WERI-Rb-1 (cell line): ENCODE measurements at regions not wholly inside any gene's neighbourhood (a gene's known extent, or its start where the extent isn't known, plus 50 kb on each side); places are given as distances from the start of the nearest gene placed in this dataset.
"Not testable (repeated sequence)": the region's sequence is repeated elsewhere in the genome, so short reads cannot be mapped to it uniquely, and the experiment has no call there.

Experiments
- DNase-seq: peaks from one replicate; pipeline ENCODE4 v3.0.0-alpha.2; 2020
- H3K27ac ChIP-seq: fragments of 250-450 bp; sonication (Bioruptor Pico); 2 replicates; pipeline ENCODE4 v1.5.1; 2020; ENCODE audit warnings: mild to moderate bottlenecking, moderate library complexity
- H3K27me3 ChIP-seq: fragments of 250-450 bp; sonication (Bioruptor Pico); 2 replicates; pipeline ENCODE4 v1.5.1; 2021; ENCODE audit warnings: mild to moderate bottlenecking, low read depth, moderate library complexity; ENCODE audit not compliant: insufficient read depth, severe bottlenecking
- H3K36me3 ChIP-seq: fragments of 250-450 bp; sonication (Bioruptor Pico); 2 replicates; pipeline ENCODE4 v1.5.1; 2020; ENCODE audit warnings: mild to moderate bottlenecking, moderate library complexity
- H3K4me3 ChIP-seq: 2 replicates; pipeline ENCODE4 v1.5.1; 2011; ENCODE audit warnings: low read depth, mild to moderate bottlenecking, control low read depth, low read length
- H3K9me3 ChIP-seq: fragments of 250-450 bp; sonication (Bioruptor Pico); 2 replicates; pipeline ENCODE4 v1.5.1; 2021; ENCODE audit warnings: mild to moderate bottlenecking, moderate library complexity; ENCODE audit not compliant: severe bottlenecking
- CTCF ChIP-seq: IDR thresholded peaks from 2 replicates; pipeline ENCODE4 v1.5.1; 2011; ENCODE audit warnings: low read depth, mild to moderate bottlenecking, control low read depth, inconsistent platforms, low read length

- H3K4me3 ChIP-seq = no peak overlapping the region
- no peaks in the 10 kb centered on the region for H3K36me3 ChIP-seq
- no peaks in the 10 kb centered on the region for H3K9me3 ChIP-seq
- DNase-seq = no peak
- peaks cover 13% of the 10 kb centered on the region for H3K27me3 ChIP-seq
- H3K27ac ChIP-seq = no peak overlapping the region
- TF ChIP-seq CTCF = no peak
Measured at GRCh38 chrX:46200413-46200812, 344.8 kb downstream of the ZNF674 start.

GRCh38 chrX:46198858-46199257 lies 346.4 kb downstream of the ZNF674 start:
- H3K9me3 ChIP-seq = no peaks in the 10 kb centered on the region
- peaks cover 8% of the 10 kb centered on the region for H3K27me3 ChIP-seq
- H3K36me3 ChIP-seq = no peaks in the 10 kb centered on the region
- no peak overlapping the region for H3K4me3 ChIP-seq
- DNase-seq = no peak
- TF ChIP-seq CTCF = no peak
- no peak overlapping the region for H3K27ac ChIP-seq

GRCh38 chrX:46186811-46187106 lies 358.5 kb downstream of the ZNF674 start:
- H3K27ac ChIP-seq, DNase-seq, H3K36me3 ChIP-seq, H3K9me3 ChIP-seq, H3K4me3 ChIP-seq, H3K27me3 ChIP-seq: not testable (repeated sequence)

- Histone ChIP-seq H3K27me3 (no peaks in the 10 kb centered on the region), H3K27ac (no peak overlapping the region), H3K4me3 (no peak overlapping the region), H3K36me3 (no peaks in the 10 kb centered on the region), H3K9me3 (no peaks in the 10 kb centered on the region)
- TF ChIP-seq CTCF = no peak
- no peak for DNase-seq
Measured at GRCh38 chrX:46185923-46186810, 359.1 kb downstream of the ZNF674 start.

- no peak for DNase-seq
- no peaks in the 10 kb centered on the region for H3K36me3 ChIP-seq
- no peak overlapping the region for H3K4me3 ChIP-seq
- no peak overlapping the region for H3K27ac ChIP-seq
- no peak for TF ChIP-seq CTCF
- no peaks in the 10 kb centered on the region for H3K27me3 ChIP-seq
- H3K9me3 ChIP-seq = no peaks in the 10 kb centered on the region
Measured at GRCh38 chrX:46184749-46185148, 360.5 kb downstream of the ZNF674 start.

GRCh38 chrX:46180258-46180687 lies 364.9 kb downstream of the ZNF674 start:
- no peak overlapping the region for H3K4me3 ChIP-seq
- no peak for DNase-seq
- no peaks in the 10 kb centered on the region for H3K36me3 ChIP-seq
- H3K27me3 ChIP-seq = no peaks in the 10 kb centered on the region
- TF ChIP-seq CTCF = no peak
- H3K27ac ChIP-seq = no peak overlapping the region
- no peaks in the 10 kb centered on the region for H3K9me3 ChIP-seq
